Endothelial cell of umbilical vein (primary cell): ENCODE measurements at regions not wholly inside any gene's neighbourhood (a gene's known extent, or its start where the extent isn't known, plus 50 kb on each side); places are given as distances from the start of the nearest gene placed in this dataset.

ENCODE experiments used
- BruUV-seq: library from RNA; stranded (reverse); fragments of 400-500 nt; replicated peaks from 2 replicates; lab custom pipeline; 2021; lab: Mats Ljungman, UMichigan
- CTCF ChIA-PET: fragments of 300-600, 350-600 bp; sonication (Branson Sonifier 250); formaldehyde crosslinking; loops from one replicate; lab custom pipeline; 2021; ENCODE audit warnings: antibody characterized with exemption, inconsistent platforms; lab: Charles Lee
- POLR2A ChIA-PET: fragments of 300-600, 350-600 bp; sonication (Branson Sonifier 250); formaldehyde crosslinking; loops from one replicate; lab custom pipeline; 2021; ENCODE audit warnings: antibody characterized with exemption, inconsistent platforms; lab: Charles Lee
- DNase-seq: peaks from one replicate; pipeline ENCODE4 v3.0.0-alpha.2; 2011; ENCODE audit warnings: low read depth, low spot score
- FAIRE-seq: peaks from 2 replicates; lab custom pipeline; 2011; peaks lifted over from hg19 to GRCh38; lab: Jason Lieb, UNC
- H2AFZ ChIP-seq: 2 replicates; pipeline ENCODE4 v1.6.0; 2012; ENCODE audit warnings: low read depth, low read length, control low read depth, inconsistent platforms
- H3K27ac ChIP-seq: 2 replicates; pipeline ENCODE4 v1.5.1; 2011; ENCODE audit warnings: low read depth, mild to moderate bottlenecking, control low read depth, low read length, moderate library complexity; ENCODE audit not compliant: insufficient read depth
- H3K27me3 ChIP-seq, 2 experiments: 2 replicates each; pipeline versions ENCODE4 v1.6.0 to v1.6.1; 2011; ENCODE audit warnings: low read length in 2 of 2, mixed read lengths in 1 of 2; ENCODE audit not compliant: control insufficient read depth in 2 of 2, insufficient read depth in 2 of 2
- H3K36me3 ChIP-seq, 2 experiments: 2 replicates in 1 of 2; 3 replicates in 1 of 2; pipeline ENCODE4 v1.5.1; 2011; ENCODE audit warnings: low read length in 2 of 2, mild to moderate bottlenecking in 1 of 2, moderate library complexity in 1 of 2; ENCODE audit not compliant: control insufficient read depth in 2 of 2, insufficient read depth in 2 of 2; ENCODE audit errors: extremely low read depth in 1 of 2
- H3K4me1 ChIP-seq: 3 replicates; pipeline ENCODE4 v1.5.1; 2011; ENCODE audit warnings: mild to moderate bottlenecking, low read length; ENCODE audit not compliant: control insufficient read depth, insufficient read depth; ENCODE audit errors: extremely low read depth
- H3K4me2 ChIP-seq: 2 replicates; pipeline ENCODE4 v1.6.1; 2011; ENCODE audit warnings: low read length, control low read depth, mixed read lengths; ENCODE audit not compliant: insufficient read depth
- H3K4me3 ChIP-seq, 3 experiments: fragments of 200-600 bp in 1 of 3; sonication (generic), shearing (Covaris generic) in 1 of 3; replicated peaks in 1 of 3; 2 replicates each; pipeline ENCODE4 v1.5.1; 2011 to 2016; ENCODE audit warnings: control low read depth in 3 of 3, low read length in 3 of 3, mild to moderate bottlenecking in 2 of 3, inconsistent platforms in 1 of 3, low read depth in 1 of 3, moderate library complexity in 1 of 3; ENCODE audit not compliant: insufficient read depth in 1 of 3
- H3K79me2 ChIP-seq: 2 replicates; pipeline ENCODE4 v1.6.0; 2012; ENCODE audit warnings: low read length, inconsistent platforms; ENCODE audit not compliant: control insufficient read depth, insufficient read depth
- H3K9ac ChIP-seq: replicated peaks from 2 replicates; pipeline ENCODE3; 2011; ENCODE audit warnings: low read length, control low read depth; ENCODE audit not compliant: insufficient read depth; ENCODE audit errors: extremely low read depth
- H3K9me1 ChIP-seq: replicated peaks from 3 replicates; pipeline ENCODE4 v1.6.0; 2011; ENCODE audit warnings: mild to moderate bottlenecking, low read length; ENCODE audit not compliant: control insufficient read depth, insufficient read depth; ENCODE audit errors: extremely low read depth
- H3K9me3 ChIP-seq: replicated peaks from 2 replicates; pipeline ENCODE4 v1.5.1; 2012; ENCODE audit warnings: low read length, inconsistent platforms; ENCODE audit not compliant: control insufficient read depth, insufficient read depth
- H4K20me1 ChIP-seq: replicated peaks from 2 replicates; pipeline ENCODE3; 2011; ENCODE audit warnings: mild to moderate bottlenecking, low read length; ENCODE audit not compliant: control insufficient read depth, insufficient read depth; ENCODE audit errors: extremely low read depth
- CTCF ChIP-seq, 2 donors: IDR thresholded peaks; 1 replicate in 1 of 2; 2 replicates in 1 of 2; pipeline ENCODE4 v1.5.1; 2011; ENCODE audit warnings: low read length in 2 of 2, mild to moderate bottlenecking in 2 of 2, moderate library complexity in 2 of 2, control low read depth in 1 of 2, inconsistent platforms in 1 of 2, low read depth in 1 of 2; ENCODE audit not compliant: insufficient read depth in 1 of 2; ENCODE audit errors: extremely low read depth in 1 of 2
- EZH2 ChIP-seq: IDR thresholded peaks from 2 replicates; pipeline ENCODE4 v1.6.1; 2012; ENCODE audit warnings: borderline replicate concordance, low read depth, mild to moderate bottlenecking, moderate library complexity, low read length, inconsistent platforms; ENCODE audit not compliant: severe bottlenecking
- FOS ChIP-seq: IDR thresholded peaks from 2 replicates; pipeline ENCODE4 v1.6.1; 2011; ENCODE audit warnings: mild to moderate bottlenecking, low read length, moderate library complexity, borderline replicate concordance; ENCODE audit not compliant: insufficient read depth
- GATA2 ChIP-seq: IDR thresholded peaks from 2 replicates; pipeline ENCODE4 v1.7.0; 2011; ENCODE audit warnings: low read depth, mild to moderate bottlenecking, moderate library complexity, mixed read lengths, low read length; ENCODE audit not compliant: insufficient read length, insufficient read depth
- JUN ChIP-seq: IDR thresholded peaks from 2 replicates; pipeline ENCODE4 v1.6.1; 2011; ENCODE audit warnings: borderline replicate concordance, low read depth; ENCODE audit not compliant: insufficient read length, insufficient read depth
- MAX ChIP-seq: IDR thresholded peaks from 2 replicates; pipeline ENCODE4 v1.6.1; 2011; ENCODE audit not compliant: insufficient read depth, insufficient read length
- MYC ChIP-seq: IDR thresholded peaks from one replicate; pipeline ENCODE4 v1.6.1; 2011; ENCODE audit warnings: mild to moderate bottlenecking, low read depth, low read length
- POLR2A ChIP-seq: IDR thresholded peaks from 2 replicates; pipeline ENCODE4 v1.6.1; 2012; ENCODE audit warnings: low read depth, mild to moderate bottlenecking, control low read depth, low read length
- POLR2AphosphoS5 ChIP-seq: IDR thresholded peaks from 2 replicates; pipeline ENCODE4 v1.6.1; 2012; ENCODE audit warnings: low read depth, mild to moderate bottlenecking, control low read depth, low read length, moderate library complexity; ENCODE audit not compliant: insufficient read depth
- dilution Hi-C: fragments of 300-500 bp; cut with MboI; formaldehyde crosslinking; loops from one replicate; pipeline ENCODE4 v1.15.0; 2019; ENCODE audit warnings: low sequenced_read_pairs; ENCODE audit not compliant: extremely low pct_ligation_motif_present
- intact Hi-C: fragments of 100-400 bp; cut with micrococcal nuclease; formaldehyde crosslinking; loops from one replicate; pipeline ENCODE4 v1.10.0; 2022

- no peak overlapping the region for H3K9ac ChIP-seq
- no peak overlapping the region for H3K27ac ChIP-seq
- ChIA-PET POLR2A (no interaction called here), CTCF (no interaction called here)
- no peak overlapping the region for H3K4me3 ChIP-seq
- H3K9me1 ChIP-seq: no peaks in the 10 kb centered on the region
- intact Hi-C loops: no loop called here
- H2AFZ ChIP-seq: no peak overlapping the region
- no peaks in the 10 kb centered on the region for H3K4me1 ChIP-seq
- no peaks in the 10 kb centered on the region for H3K36me3 ChIP-seq
- no peak for DNase-seq
- TF ChIP-seq CTCF (IDR thresholded peaks at IDR 0.05; ENCODE audit: extremely low read depth in 1 of 2, insufficient read depth in 1 of 2, low read depth in 1 of 2, low read length in 2 of 2) (no peak), MAX (no peak), MYC (no peak), FOS (no peak), JUN (no peak), GATA2 (no peak), EZH2 (no peak), POLR2AphosphoS5 (no peak), POLR2A (no peak)
- no TSS peak for BruUV-seq
- no peaks in the 10 kb centered on the region for H3K9me3 ChIP-seq
- FAIRE-seq: no peak
- no peaks in the 10 kb centered on the region for H3K79me2 ChIP-seq
- dilution Hi-C loops: no loop called here
- H3K4me2 ChIP-seq: no peak overlapping the region
- H3K27me3 ChIP-seq: peaks cover 0 to 2% of the 10 kb centered on the region in 2 experiments
- no peaks in the 10 kb centered on the region for H4K20me1 ChIP-seq
Observed at GRCh38 chr2:48050711-48051110, 144.4 kb upstream of the FBXO11 start.
